Tibial artery (tissue), 4 donors: ENCODE measurements at regions not wholly inside any gene's neighbourhood (a gene's known extent, or its start where the extent isn't known, plus 50 kb on each side); places are given as distances from the start of the nearest gene placed in this dataset.

Source experiments
- DNase-seq, 2 donors: peaks; one replicate each; pipeline ENCODE4 v3.0.0-alpha.2; 2019
- H3K27ac ChIP-seq, 2 donors: fragments of 200-600 bp; sonication (generic) in 1 of 2; 1 replicate in 1 of 2; 2 replicates in 1 of 2; pipeline ENCODE4 v1.5.1; 2018 to 2019; ENCODE audit warnings: mild to moderate bottlenecking in 1 of 2
- H3K27me3 ChIP-seq, 2 donors: fragments of 200-600 bp; sonication (generic) in 1 of 2; one replicate each; pipeline versions ENCODE4 v1.5.1 to v1.6.0; 2016 to 2019
- H3K36me3 ChIP-seq, 3 donors: fragments of 200-600 bp; sonication (generic) in 2 of 3; one replicate each; pipeline ENCODE4 v1.5.1; 2016 to 2019; ENCODE audit warnings: mild to moderate bottlenecking in 2 of 3
- H3K4me1 ChIP-seq, 4 donors: fragments of 200-600 bp; sonication (generic) in 2 of 4; 1 replicate in 3 of 4; 2 replicates in 1 of 4; pipeline ENCODE4 v1.5.1; 2016 to 2019
- H3K4me3 ChIP-seq, 2 donors: fragments of 200-600 bp; sonication (generic) in 1 of 2; 1 replicate in 1 of 2; 2 replicates in 1 of 2; pipeline ENCODE4 v1.5.1; 2018 to 2019; ENCODE audit warnings: mild to moderate bottlenecking in 2 of 2
- H3K9me3 ChIP-seq, 3 donors: fragments of 200-600 bp; sonication (generic) in 1 of 3; one replicate each; pipeline ENCODE4 v1.5.1; 2016 to 2019
- intact Hi-C: fragments of 100-400 bp; cut with DNase I; formaldehyde crosslinking; loops from one replicate; pipeline ENCODE4 v1.15.0; 2023; ENCODE audit warnings: low total_unique reads
- TF ChIP-seq, protein P1 (sequence below), 2 experiments: fragments of 200-600 bp in 1 of 2; fragments of 450-650 bp in 1 of 2; IDR thresholded peaks; one replicate each; pipeline ENCODE4 v1.5.1; 2017 to 2019; ENCODE audit warnings: antibody characterized with exemption in 2 of 2, mild to moderate bottlenecking in 1 of 2, moderate library complexity in 1 of 2

DNA sequence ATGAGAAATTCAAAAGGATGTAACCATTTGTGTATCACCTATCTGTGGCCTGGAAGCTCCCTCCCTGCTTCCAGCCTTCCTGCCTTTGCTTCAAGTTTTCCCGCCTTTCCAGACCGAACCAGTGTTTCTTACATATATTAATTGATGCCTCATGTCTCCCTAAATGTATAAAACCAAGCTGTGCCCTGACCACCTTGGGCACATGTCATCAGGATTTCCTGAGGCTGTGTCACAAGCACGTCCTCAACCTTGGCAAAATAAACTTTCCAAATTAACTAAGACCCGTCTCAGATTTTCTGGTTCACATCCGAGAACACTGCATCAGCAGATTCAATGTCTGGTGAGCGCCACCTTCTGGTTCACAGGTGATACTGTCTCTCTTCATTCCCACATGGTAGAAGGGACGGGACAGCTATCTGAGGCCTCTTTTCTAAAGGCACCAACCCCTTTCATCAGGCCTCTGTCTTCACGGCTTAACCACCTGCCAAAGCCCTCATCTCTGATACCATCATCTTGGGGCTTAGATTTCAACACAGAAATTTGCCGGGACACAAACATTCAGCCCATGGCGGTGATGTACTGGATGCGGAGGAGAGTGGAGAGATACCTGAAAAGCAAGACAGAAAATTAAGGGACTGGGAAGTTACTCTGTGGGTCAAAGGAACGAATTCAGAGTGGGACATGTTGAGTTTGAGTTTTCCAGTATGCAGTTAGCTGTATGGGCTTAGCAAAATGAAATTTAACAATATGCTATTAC, 58.7 kb upstream of the PABPC3 start:
- Histone ChIP-seq H3K4me1 (no peaks in the 10 kb centered on the region), H3K9me3 (no peaks in the 10 kb centered on the region), H3K4me3 (no peak overlapping the region), H3K27me3 (peaks cover 0 to 23% of the 10 kb centered on the region in 2 donors), H3K36me3 (no peaks in the 10 kb centered on the region), H3K27ac (no peak overlapping the region)
- TF ChIP-seq, protein P1, sequence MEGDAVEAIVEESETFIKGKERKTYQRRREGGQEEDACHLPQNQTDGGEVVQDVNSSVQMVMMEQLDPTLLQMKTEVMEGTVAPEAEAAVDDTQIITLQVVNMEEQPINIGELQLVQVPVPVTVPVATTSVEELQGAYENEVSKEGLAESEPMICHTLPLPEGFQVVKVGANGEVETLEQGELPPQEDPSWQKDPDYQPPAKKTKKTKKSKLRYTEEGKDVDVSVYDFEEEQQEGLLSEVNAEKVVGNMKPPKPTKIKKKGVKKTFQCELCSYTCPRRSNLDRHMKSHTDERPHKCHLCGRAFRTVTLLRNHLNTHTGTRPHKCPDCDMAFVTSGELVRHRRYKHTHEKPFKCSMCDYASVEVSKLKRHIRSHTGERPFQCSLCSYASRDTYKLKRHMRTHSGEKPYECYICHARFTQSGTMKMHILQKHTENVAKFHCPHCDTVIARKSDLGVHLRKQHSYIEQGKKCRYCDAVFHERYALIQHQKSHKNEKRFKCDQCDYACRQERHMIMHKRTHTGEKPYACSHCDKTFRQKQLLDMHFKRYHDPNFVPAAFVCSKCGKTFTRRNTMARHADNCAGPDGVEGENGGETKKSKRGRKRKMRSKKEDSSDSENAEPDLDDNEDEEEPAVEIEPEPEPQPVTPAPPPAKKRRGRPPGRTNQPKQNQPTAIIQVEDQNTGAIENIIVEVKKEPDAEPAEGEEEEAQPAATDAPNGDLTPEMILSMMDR (IDR thresholded peaks at IDR 0.05) = peak; percentile 53 to 67
- DNase-seq = no peak
- intact Hi-C loops = no loop called here

DNA sequence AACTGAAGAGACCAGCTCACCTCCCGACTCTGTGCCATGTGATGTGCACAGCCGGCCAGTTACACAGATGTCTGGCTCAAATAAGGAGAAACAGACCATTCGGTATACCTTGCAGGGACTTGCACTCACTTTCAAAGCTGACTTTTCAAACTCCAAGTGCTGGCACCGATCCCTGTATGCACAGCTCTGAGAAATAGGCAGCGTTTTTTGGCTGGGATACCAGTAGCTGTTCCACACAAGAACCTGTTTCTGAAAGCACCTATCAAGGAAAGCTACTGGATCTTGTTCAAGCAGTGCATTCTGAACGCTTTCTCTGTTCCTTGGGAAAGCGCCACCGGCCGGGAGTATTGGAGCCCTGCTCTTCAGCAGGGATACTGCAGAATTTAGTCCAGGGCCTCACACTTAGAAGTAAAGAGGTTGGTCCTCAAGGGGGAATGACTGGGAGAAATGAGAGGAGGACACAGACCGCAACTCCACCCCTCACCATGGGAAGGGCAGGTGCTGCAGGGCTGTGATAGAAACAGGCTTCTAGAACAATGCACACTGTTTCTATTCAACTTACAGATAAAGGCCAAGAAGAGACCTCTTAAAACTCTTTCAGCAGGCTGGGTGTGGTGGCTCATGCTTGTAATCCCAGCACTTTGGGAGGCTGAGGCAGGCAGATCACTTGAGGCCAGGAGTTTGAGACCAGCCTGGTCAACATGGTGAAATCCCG, 53.6 kb upstream of the PABPC3 start:
- intact Hi-C loops = no loop called here

DNA sequence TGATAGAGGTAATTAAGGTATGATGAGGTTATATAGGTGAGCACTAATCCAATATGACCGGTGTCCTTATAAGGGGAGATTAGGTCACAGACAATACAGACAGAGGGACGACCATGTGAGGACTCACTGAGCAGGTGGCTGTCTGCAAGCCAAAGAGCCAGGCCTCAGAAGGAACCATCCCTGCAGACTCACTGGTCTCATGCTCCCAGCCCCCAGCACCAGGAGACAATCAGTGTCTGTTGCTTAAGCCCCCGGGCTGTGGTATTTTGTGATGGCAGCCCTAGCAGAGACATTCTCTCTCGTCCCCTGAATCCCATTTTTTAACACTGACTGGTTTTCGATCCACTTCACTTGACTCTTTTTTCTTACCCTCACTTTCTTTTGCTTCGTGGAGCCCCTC, 51.9 kb upstream of the PABPC3 start:
- intact Hi-C loops = no loop called here
- TF ChIP-seq, protein P1 (IDR thresholded peaks at IDR 0.05) = no peak
- Histone ChIP-seq H3K4me1 (peaks cover 0 to 10% (median 8%) of the 10 kb centered on the region in 4 donors), H3K36me3 (no peaks in the 10 kb centered on the region), H3K27ac (no peak overlapping the region), H3K27me3 (peaks cover 0 to 50% of the 10 kb centered on the region in 2 donors), H3K9me3 (no peaks in the 10 kb centered on the region), H3K4me3 (no peak overlapping the region)
- no peak for DNase-seq

More for the DNA sequence above, 53.6 kb upstream of the PABPC3 start:
- TF ChIP-seq, protein P1 (IDR thresholded peaks at IDR 0.05) = no peak
- Histone ChIP-seq H3K27ac (no peak overlapping the region), H3K9me3 (no peaks in the 10 kb centered on the region), H3K27me3 (peaks cover 0 to 40% of the 10 kb centered on the region in 2 donors), H3K4me1 (peaks cover 0 to 8% (median 7%) of the 10 kb centered on the region in 4 donors), H3K4me3 (no peak overlapping the region), H3K36me3 (no peaks in the 10 kb centered on the region)
- no peak for DNase-seq
